Natural killer cell (primary cell): ENCODE measurements at regions not wholly inside any gene's neighbourhood (a gene's known extent, or its start where the extent isn't known, plus 50 kb on each side); places are given as distances from the start of the nearest gene placed in this dataset.

ENCODE experiments used
- ATAC-seq, 3 donors: fragments of 150-1000 bp in 2 of 3; fragments of 200-7000 bp in 1 of 3; cut with Tn5 transposase; 1 replicate in 1 of 3; 2 replicates in 2 of 3; pipeline ENCODE4 v1.10.0; 2021; ENCODE audit warnings: mild to moderate bottlenecking in 2 of 3, moderate library complexity in 2 of 3
- DNase-seq, 2 donors: peaks; one replicate each; pipeline versions ENCODE4 v3.0.0 to v3.0.0-alpha.2; 2013 to 2021; ENCODE audit warnings: mixed read lengths in 1 of 2
- H3K27ac ChIP-seq: one replicate; pipeline ENCODE4 v1.5.1; 2013; ENCODE audit warnings: mild to moderate bottlenecking, low read length
- H3K27me3 ChIP-seq: one replicate; pipeline ENCODE4 v1.6.1; 2013; ENCODE audit warnings: low read length; ENCODE audit not compliant: control insufficient read depth, insufficient read depth
- H3K36me3 ChIP-seq: one replicate; pipeline ENCODE4 v1.6.1; 2013; ENCODE audit warnings: low read length; ENCODE audit not compliant: control insufficient read depth, insufficient read depth
- H3K4me1 ChIP-seq: one replicate; pipeline ENCODE4 v1.6.1; 2013; ENCODE audit warnings: low read length; ENCODE audit not compliant: control insufficient read depth, insufficient read depth
- H3K4me3 ChIP-seq: one replicate; pipeline ENCODE4 v1.5.1; 2013; ENCODE audit warnings: low read length
- H3K9me3 ChIP-seq: one replicate; pipeline ENCODE4 v1.6.1; 2013; ENCODE audit warnings: low read length; ENCODE audit not compliant: control insufficient read depth, insufficient read depth
- H3K27ac Mint-ChIP-seq, 2 donors: one replicate each; pipeline ENCODE4 v1.8.0; 2022; ENCODE audit warnings: mild to moderate bottlenecking in 2 of 2, mixed read lengths in 2 of 2, moderate library complexity in 1 of 2
- H3K27me3 Mint-ChIP-seq, 2 donors: one replicate each; pipeline ENCODE4 v1.8.0; 2022; ENCODE audit warnings: low read depth in 2 of 2, mixed read lengths in 2 of 2
- H3K36me3 Mint-ChIP-seq: one replicate; pipeline ENCODE4 v1.8.0; 2022; ENCODE audit warnings: mixed read lengths
- H3K4me1 Mint-ChIP-seq, 2 donors: one replicate each; pipeline ENCODE4 v1.8.0; 2022; ENCODE audit warnings: mixed read lengths in 2 of 2
- H3K4me3 Mint-ChIP-seq: one replicate; pipeline ENCODE4 v1.8.0; 2022; ENCODE audit warnings: mild to moderate bottlenecking, moderate library complexity, mixed read lengths
- H3K9me3 Mint-ChIP-seq, 2 donors: one replicate each; pipeline ENCODE4 v1.8.0; 2022; ENCODE audit warnings: mixed read lengths in 2 of 2
- CTCF ChIP-seq: fragments of 200-600 bp; IDR thresholded peaks from one replicate; pipeline ENCODE4 v1.8.0; 2022; ENCODE audit warnings: antibody characterized with exemption
- WGBS: methylation state at CpG from one replicate; pipeline ENCODE4 v1.1.7; 2013; ENCODE audit warnings: missing lambda C conversion rate; ENCODE audit not compliant: insufficient coverage; 5-methylcytosine and 5-hydroxymethylcytosine counted together
- intact Hi-C: fragments of 100-400 bp; cut with micrococcal nuclease; formaldehyde crosslinking; loops from one replicate; pipeline ENCODE4 v1.14.2; 2022

- DNase-seq (no peak), ATAC-seq (no peak)
- Histone ChIP-seq H3K27ac (no peak overlapping the region), H3K27me3 (no peaks in the 10 kb centered on the region), H3K4me3 (no peak overlapping the region), H3K9me3 (no peaks in the 10 kb centered on the region), H3K4me1 (peaks cover 4% of the 10 kb centered on the region), H3K36me3 (no peaks in the 10 kb centered on the region)
- Mint-ChIP-seq H3K36me3 (no peaks in the 10 kb centered on the region), H3K27ac (no peak overlapping the region), H3K4me3 (no peak overlapping the region), H3K27me3 (peaks cover 0 to 3% of the 10 kb centered on the region in 2 donors), H3K4me1 (peaks cover 5 to 7% of the 10 kb centered on the region in 2 donors), H3K9me3 (no peaks in the 10 kb centered on the region)
- intact Hi-C loops = no loop called here
- TF ChIP-seq CTCF = no peak
- WGBS = 94% methylated on average over 8 of the region's 8 CpGs
Observed at GRCh38 chr2:8626572-8626971, 55.3 kb upstream of the ID2 start.

GRCh38 chr2:8627019-8627691 lies 54.7 kb upstream of the ID2 start:
- Histone ChIP-seq H3K27me3 (no peaks in the 10 kb centered on the region), H3K36me3 (no peaks in the 10 kb centered on the region), H3K27ac (no peak overlapping the region), H3K4me1 (peaks cover 4% of the 10 kb centered on the region), H3K9me3 (no peaks in the 10 kb centered on the region), H3K4me3 (no peak overlapping the region)
- ATAC-seq (no peak), DNase-seq (no peak)
- Mint-ChIP-seq H3K27me3 (peaks cover 0 to 3% of the 10 kb centered on the region in 2 donors), H3K4me3 (no peak overlapping the region), H3K27ac (no peak overlapping the region), H3K9me3 (no peaks in the 10 kb centered on the region), H3K4me1 (peaks cover 5 to 7% of the 10 kb centered on the region in 2 donors), H3K36me3 (no peaks in the 10 kb centered on the region)
- intact Hi-C loops = no loop called here
- no peak for TF ChIP-seq CTCF
- WGBS = 95% methylated on average over 20 of the region's 20 CpGs

- Mint-ChIP-seq H3K4me1 (peaks cover 5% of the 10 kb centered on the region in 2 donors), H3K27ac (no peak overlapping the region), H3K36me3 (no peaks in the 10 kb centered on the region), H3K27me3 (peaks cover 0 to 3% of the 10 kb centered on the region in 2 donors), H3K9me3 (no peaks in the 10 kb centered on the region), H3K4me3 (no peak overlapping the region)
- Histone ChIP-seq H3K36me3 (no peaks in the 10 kb centered on the region), H3K27ac (no peak overlapping the region), H3K27me3 (no peaks in the 10 kb centered on the region), H3K4me1 (peaks cover 4% of the 10 kb centered on the region), H3K9me3 (no peaks in the 10 kb centered on the region), H3K4me3 (no peak overlapping the region)
- intact Hi-C loops = no loop called here
- TF ChIP-seq CTCF = no peak
- no peak for DNase-seq
- no peak for ATAC-seq
- 97% methylated on average over 14 of the region's 14 CpGs for WGBS
Observed at GRCh38 chr2:8627692-8628085, 54.2 kb upstream of the ID2 start.
